HG03432 (cell line): ENCODE measurements at regions not wholly inside any gene's neighbourhood (a gene's known extent, or its start where the extent isn't known, plus 50 kb on each side); places are given as distances from the start of the nearest gene placed in this dataset.
"Not testable (repeated sequence)": the region's sequence is repeated elsewhere in the genome, so short reads cannot be mapped to it uniquely, and the experiment has no call there.

Source experiments
- ATAC-seq: cut with Tn5 transposase; IDR thresholded peaks from one replicate; pipeline ENCODE4 v1.9.1; 2021; ENCODE audit warnings: mild to moderate bottlenecking, moderate library complexity; ENCODE audit not compliant: unreplicated experiment

GRCh38 chr3:17846466-17846865, 104.0 kb upstream of the TBC1D5 start:
- no peak for ATAC-seq

- no peak for ATAC-seq
Observed at GRCh38 chr3:17845026-17845812, 102.8 kb upstream of the TBC1D5 start.

DNA sequence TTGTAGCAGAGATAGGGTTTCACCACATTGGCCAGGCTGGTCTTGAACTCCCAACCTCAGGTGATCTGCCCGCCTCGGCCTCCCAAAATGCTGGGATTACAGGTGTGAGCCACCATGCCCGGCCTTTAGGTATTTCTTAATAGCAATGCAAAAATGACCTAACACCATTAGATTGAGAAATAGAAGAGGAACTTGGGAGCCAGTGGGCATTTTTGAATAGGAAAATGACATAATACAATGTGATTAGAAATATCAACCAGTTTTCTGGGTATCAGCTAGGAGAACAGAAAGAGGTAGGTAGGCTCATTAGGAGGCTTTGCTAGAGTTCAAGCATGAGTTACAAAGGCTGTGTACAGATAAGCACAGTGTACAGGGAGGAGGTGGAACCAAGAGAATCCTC, 101.8 kb upstream of the TBC1D5 start:
- no peak for ATAC-seq

DNA sequence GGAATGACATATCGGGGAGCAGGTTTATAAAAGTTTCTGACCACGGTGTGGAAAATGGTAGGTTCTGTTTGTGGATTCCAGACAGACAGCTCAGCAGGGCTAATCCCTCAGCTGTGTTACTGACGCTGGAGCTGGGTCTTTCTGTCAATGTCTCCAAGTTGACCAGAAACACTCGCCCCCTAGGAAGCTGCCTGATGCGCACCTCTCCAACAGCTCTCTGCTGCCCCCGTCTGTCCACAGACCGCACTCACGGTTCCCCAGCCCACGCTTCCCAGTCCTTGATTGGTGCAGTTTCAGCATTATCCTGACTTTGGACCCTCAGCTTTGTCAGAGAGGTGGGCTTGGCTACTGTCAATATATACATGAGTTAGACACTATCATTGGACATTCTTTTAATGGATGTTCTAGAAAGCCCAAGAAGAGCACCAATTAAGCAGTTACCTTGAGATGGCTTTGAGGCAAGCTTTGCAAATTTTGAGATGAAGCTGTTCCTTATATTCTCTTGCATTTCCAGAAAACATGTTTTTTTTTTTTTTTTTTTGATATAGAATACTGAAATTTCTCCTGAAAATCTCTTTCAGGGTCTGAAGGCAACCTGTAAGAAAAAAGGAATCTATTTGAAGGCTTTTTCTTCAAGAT, 98.9 kb upstream of the TBC1D5 start:
- peak; percentile 96 for ATAC-seq

- no peak for ATAC-seq
Observed at GRCh38 chr3:17840651-17841050, 98.2 kb upstream of the TBC1D5 start.

DNA sequence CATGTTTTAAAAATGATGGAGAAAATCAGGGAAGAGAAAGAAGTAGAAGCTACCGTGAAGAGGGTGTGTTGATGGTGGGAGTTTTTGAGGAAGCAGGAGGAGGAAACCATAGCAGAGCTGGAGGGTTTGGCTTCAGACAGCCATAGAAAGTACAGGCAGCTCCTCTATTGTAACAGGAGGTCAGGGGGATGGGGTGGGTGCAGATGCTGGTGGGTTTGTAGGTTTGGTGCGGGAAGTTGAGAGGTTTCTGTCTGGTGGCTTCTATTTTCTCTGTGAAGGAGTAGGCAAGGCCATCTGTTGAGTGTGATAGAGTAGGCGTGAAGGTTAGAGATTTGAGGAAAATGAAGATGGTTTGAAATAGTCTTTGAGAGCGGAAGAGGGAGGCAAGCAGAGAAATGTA, 97.7 kb upstream of the TBC1D5 start:
- ATAC-seq: no peak

DNA sequence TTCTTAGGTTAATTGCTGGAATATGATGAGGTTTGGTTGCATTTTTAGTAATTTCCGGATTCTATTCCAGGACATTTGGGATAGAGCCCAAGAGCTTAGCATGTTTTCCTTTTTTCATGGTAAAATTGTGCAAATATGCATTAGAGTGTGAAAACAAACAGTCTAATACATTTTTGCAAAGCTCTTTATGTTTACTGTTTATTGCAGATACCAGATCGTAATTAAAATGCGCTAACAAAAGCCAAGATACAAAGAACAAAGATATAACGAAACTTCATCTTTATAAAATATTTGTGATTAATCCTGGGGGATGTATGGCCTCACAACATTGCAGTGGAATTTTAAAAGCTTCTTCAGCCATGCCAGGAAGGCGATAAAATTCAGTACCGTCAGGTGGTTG, 94.5 kb upstream of the TBC1D5 start:
- no peak for ATAC-seq

DNA sequence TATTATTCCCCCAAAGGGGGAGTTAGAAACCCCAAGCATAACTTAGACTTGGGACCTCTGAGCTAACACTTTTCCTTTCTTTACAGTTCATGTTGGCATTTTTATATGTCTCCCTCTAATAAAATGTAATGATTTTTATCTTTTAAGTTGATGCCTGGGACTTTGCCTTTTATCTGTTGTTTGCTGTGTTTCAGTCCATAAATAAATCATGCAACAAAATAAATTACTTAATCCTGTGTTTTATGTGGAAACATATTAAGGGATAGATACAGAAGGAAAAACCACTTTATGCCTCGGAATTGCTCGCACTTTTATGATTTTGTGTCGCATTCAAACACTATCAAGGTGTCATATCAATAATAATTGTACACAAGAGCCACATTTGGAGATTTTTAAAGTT, 93.7 kb upstream of the TBC1D5 start:
- no peak for ATAC-seq

GRCh38 chr3:17833786-17834559, 91.5 kb upstream of the TBC1D5 start:
- no peak for ATAC-seq

- ATAC-seq: no peak
Observed at GRCh38 chr3:17832016-17832415, 89.6 kb upstream of the TBC1D5 start.

DNA sequence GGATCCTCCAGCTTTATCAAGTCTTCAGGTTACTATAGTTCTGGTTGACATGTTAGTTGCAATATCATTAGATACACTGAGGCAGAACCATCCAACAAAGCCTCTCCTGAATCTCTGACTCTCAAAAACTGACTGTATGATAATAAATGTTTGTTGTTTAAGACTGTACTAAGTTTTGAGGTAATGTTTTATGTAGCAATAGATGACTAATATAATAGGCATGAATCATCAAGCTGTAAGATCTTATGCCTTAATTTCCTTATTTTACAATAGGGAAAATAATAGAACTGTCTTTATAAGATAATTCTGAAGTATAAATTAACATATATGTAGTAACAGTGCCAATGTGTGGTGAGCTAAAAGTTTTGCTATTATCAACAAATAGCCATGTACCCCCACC, 88.9 kb upstream of the TBC1D5 start:
- no peak for ATAC-seq

GRCh38 chr3:17830788-17831187, 88.4 kb upstream of the TBC1D5 start:
- no peak for ATAC-seq

DNA sequence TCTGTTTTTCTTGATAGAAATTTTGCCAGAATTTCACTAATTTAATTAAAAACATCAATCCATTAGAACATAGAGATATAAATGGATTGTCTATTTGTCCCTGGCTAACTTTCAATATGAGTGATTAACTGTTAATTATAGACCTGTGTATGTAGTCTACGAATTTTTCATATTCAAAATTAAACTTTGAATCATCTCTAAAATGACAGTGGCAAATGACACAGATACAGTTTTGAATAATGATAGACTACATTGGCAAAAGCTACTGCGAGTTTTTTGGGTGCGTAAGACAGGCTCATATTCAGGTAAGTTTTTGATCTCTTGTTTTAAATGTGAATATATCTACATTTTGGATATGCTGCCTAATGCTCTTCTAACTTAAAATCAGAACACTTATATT, 86.0 kb upstream of the TBC1D5 start:
- ATAC-seq: no peak

DNA sequence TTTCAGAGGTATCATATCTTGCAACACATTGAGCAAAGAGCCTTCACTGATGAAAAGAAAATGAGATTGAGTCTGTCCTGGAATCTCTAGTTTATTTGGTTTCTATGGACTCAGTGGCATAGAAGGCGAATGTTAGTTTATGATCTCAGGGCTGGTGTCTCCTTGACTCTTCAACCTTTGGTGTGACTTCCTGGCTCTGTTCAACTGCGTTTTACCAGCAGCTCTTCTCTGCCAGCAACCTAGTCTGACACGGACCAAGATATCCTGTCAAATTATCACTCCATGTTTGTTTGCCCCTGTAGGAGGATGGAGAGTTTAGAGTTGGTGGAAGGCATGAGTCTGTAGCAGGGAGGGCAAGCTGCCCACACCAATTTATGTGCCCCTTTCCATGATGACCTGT, 82.9 kb upstream of the TBC1D5 start:
- no peak for ATAC-seq

DNA sequence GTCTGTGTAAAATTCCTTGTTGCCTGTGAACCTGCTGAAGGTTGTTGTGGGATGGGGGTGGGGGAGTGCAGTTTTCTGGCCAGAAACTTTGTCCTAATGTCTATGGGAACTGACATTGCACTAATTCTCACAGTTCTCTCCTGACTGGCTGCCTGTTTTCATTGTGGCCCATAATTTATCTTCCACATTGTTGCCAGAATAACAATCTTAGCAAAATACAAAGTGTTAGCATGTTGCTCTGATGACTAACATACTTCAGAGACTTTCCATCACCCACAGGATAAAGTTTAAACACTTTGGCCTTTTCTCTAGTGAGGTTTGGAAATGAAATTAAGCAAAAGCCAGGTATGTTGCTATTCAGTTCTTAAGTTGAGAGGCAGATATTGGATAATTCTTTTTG, 81.4 kb upstream of the TBC1D5 start:
- ATAC-seq: no peak

- ATAC-seq: no peak
Observed at GRCh38 chr3:17823036-17823435, 80.6 kb upstream of the TBC1D5 start.

DNA sequence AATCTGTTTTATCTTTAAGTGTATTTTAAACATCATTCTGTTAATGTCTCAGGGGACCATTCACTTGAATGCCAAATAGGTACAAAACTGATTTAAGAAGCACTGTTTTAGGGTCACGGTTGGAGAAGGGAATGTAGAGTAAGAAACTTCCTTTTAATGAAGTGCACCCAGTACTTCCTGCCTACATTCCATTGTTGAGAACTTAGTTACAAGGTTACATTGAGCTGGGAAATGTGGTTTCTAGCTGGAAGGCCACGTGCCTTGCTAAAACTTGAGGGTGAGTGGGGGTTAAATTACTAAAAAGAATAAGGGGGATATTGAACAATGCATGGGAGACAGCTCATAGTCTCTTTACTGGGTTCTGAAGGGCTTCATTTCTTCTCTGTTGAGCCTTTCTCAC, 78.3 kb upstream of the TBC1D5 start:
- no peak for ATAC-seq

DNA sequence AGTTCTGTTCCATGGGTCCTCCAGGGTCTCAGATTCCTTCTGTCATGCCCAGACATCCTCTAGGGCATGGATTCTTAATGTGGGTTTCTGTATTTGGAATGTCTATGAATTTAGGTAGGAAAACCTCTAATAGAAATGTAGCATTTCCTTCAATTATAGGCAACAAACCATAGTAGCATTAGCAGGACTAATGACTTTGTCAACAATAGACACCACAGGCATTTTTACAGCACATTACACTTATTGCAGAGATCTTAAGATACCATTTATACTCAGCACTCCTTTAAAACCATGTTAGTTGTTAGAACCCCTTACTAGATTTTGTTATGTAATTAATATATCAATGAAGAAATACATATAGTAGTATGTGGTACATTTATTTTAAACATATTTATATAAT, 77.8 kb upstream of the TBC1D5 start:
- no peak for ATAC-seq

DNA sequence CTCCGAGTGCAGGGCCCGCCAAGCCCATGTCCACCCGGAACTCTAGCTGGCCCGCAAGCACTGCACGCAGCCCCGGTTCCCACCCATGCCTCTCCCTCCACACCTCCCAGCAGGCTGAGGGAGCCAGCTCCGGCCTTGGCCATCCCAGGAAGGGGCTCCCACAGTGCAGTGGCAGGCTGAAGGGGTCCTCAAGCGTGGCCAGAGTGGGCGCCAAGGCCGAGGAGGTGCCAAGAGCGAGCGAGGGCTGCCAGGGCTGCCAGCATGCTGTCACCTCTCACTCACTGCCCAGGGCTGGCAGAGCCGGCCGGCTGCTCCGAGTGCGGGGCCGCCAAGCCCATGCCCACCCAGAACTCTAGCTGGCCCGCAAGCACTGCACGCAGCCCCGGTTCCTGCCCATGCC, 75.5 kb upstream of the TBC1D5 start:
- not testable (repeated sequence) for ATAC-seq

DNA sequence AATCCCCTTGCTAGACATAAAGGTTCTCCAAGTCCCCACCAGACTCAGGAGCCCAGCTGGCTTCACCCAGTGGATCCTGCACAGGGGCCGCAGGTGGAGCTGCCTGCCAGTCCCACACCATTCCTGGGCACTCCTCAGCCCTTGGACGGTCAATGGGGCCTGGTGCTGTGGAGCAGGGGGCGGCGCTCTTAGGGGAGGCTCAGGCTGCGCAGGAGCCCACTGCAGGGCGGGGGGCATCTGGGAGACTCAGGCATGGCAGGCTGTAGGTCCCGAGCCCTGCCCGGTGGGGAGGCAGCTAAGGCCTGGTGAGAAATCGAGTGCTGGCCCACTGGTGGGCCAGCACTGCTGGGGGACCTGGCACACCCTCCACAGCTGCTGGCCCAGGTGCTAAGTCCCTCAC, 75.1 kb upstream of the TBC1D5 start:
- ATAC-seq: no peak

- ATAC-seq: not testable (repeated sequence)
Observed at GRCh38 chr3:17816839-17817238, 74.4 kb upstream of the TBC1D5 start.

- ATAC-seq: not testable (repeated sequence)
Observed at GRCh38 chr3:17812328-17812727, 69.9 kb upstream of the TBC1D5 start.
